ENCODE measurements at regions not wholly inside any gene's neighbourhood (a gene's known extent, or its start where the extent isn't known, plus 50 kb on each side); places are given as distances from the start of the nearest gene placed in this dataset.

DNA sequence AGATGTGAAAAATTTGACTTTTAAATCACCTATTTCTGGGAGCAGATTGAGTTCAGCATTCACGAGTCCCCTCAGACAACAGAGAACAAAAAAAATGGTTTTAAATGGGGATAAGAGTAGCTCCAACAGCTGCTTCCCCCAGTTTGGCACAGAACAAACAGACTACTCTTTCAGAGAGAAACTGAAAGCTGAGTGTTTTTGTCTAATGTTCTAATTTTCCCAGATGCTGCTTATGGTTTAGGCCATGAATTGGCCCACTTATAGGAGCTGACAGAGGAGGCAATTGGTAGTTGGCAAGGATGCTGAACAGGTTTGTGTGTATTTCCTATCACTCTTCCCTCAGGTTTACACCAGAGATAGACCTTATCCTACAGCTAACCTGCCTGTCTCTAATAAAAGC, 1637.4 kb upstream of the PRMT6 start:
- intact Hi-C loops (cut with DNase I; ENCODE audit: low total_unique reads), result no loop called here
- no peak overlapping the region for H3K4me3 ChIP-seq (ENCODE audit: low read depth, poor library complexity, severe bottlenecking)
- TF ChIP-seq, protein P1, sequence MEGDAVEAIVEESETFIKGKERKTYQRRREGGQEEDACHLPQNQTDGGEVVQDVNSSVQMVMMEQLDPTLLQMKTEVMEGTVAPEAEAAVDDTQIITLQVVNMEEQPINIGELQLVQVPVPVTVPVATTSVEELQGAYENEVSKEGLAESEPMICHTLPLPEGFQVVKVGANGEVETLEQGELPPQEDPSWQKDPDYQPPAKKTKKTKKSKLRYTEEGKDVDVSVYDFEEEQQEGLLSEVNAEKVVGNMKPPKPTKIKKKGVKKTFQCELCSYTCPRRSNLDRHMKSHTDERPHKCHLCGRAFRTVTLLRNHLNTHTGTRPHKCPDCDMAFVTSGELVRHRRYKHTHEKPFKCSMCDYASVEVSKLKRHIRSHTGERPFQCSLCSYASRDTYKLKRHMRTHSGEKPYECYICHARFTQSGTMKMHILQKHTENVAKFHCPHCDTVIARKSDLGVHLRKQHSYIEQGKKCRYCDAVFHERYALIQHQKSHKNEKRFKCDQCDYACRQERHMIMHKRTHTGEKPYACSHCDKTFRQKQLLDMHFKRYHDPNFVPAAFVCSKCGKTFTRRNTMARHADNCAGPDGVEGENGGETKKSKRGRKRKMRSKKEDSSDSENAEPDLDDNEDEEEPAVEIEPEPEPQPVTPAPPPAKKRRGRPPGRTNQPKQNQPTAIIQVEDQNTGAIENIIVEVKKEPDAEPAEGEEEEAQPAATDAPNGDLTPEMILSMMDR (IDR thresholded peaks at IDR 0.05), result no peak
- TF ChIP-seq POLR2A (IDR thresholded peaks at IDR 0.05), result no peak
- no peak for DNase-seq (ENCODE audit: low spot score in 2 of 2)
- 50 to 62% methylated on average over 1 of the region's 1 CpG for WGBS, 2 donors

DNA sequence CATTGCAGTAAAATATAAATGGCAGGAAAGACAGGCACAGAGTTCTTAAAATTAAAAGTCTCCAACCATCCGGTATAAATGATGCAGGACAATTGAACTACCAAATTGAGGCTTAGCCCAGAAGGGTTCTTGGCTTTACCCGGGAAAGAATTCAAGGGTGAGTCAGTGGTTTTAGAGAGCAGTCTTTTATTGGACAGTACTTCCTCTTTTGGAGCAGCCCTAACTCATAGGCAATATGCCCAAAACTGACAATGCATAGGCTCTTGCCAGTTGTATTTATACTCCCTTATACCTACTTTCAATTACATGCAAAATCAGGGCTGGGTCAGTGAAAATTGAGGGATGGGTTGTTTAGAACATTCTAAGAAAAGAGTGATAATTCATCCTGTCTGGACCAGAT, 1628.9 kb upstream of the PRMT6 start:
- DNase-seq (ENCODE audit: low spot score in 2 of 2), result no peak
- WGBS, 2 donors, result 33 to 39% methylated on average over 2 of the region's 2 CpGs
- TF ChIP-seq, protein P1 (IDR thresholded peaks at IDR 0.05), result no peak
- TF ChIP-seq POLR2A (IDR thresholded peaks at IDR 0.05), result no peak
- no peak overlapping the region for H3K4me3 ChIP-seq (ENCODE audit: low read depth, poor library complexity, severe bottlenecking)
- intact Hi-C loops (cut with DNase I; ENCODE audit: low total_unique reads), result no loop called here

DNA sequence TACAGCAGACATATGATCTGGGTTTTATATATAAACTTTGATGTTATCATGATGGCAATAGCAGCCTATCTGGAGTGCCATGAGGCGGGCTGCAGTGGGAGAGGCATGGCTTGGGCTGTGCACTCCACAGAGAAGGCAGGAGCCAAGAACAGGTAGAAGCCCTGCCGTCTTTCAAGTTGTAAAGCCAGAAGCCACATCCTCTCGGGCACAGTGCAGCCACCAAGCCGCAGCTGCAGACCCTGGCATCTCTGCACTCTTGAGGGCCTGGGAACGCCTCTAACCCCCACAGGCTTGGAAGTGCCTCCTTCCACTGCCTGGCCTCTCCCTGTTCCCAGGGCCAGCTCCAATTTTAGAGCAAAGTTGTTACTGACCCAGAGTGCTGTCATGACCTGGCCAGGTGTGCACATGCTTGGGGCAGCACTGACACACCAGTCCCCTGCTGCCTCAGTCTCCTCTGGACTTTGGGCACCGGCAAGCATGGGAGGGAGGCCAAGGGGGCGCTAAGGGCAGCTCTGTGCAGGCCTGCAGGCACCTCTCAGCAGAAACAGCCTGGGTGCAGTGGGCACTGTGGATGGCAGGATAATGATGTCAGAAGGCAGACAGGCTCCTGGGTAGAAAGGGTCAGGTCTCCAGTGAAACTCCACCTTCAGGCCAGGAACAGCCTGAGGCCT, 1619.8 kb upstream of the PRMT6 start:
- WGBS, 2 donors, result 64 to 85% methylated on average over 7 of the region's 7 CpGs
- DNase-seq (ENCODE audit: low spot score in 2 of 2), result no peak
- H3K4me3 ChIP-seq (ENCODE audit: low read depth, poor library complexity, severe bottlenecking), result no peak overlapping the region
- TF ChIP-seq POLR2A (IDR thresholded peaks at IDR 0.05), result no peak
- TF ChIP-seq, protein P1 (IDR thresholded peaks at IDR 0.05), result no peak
- intact Hi-C loops (cut with DNase I; ENCODE audit: low total_unique reads), result no loop called here

DNA sequence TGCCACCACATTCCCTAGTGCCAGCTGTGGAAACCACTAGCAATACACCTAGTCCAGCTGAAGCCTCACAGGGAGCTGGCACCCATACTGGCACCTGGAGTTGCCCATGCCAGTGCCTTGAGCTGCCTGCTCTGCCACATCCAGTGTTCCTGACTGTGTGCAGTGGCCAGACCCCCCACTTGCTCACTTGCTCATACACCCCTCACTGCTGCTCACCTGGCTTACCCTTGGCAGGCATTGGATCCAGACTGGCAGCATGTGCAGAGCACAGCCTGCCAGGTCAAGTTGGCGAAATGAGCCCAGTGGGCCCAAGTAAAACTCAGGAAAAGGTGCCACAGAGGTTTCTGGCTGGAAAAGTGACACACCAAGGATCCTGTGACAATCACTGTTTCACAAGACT, 1618.6 kb upstream of the PRMT6 start:
- H3K4me3 ChIP-seq (ENCODE audit: low read depth, poor library complexity, severe bottlenecking), result no peak overlapping the region
- intact Hi-C loops (cut with DNase I; ENCODE audit: low total_unique reads), result no loop called here
- 79 to 88% methylated on average over 1 of the region's 1 CpG for WGBS, 2 donors
- no peak for DNase-seq (ENCODE audit: low spot score in 2 of 2)
- TF ChIP-seq POLR2A (IDR thresholded peaks at IDR 0.05), result no peak
- TF ChIP-seq, protein P1 (IDR thresholded peaks at IDR 0.05), result no peak

DNA sequence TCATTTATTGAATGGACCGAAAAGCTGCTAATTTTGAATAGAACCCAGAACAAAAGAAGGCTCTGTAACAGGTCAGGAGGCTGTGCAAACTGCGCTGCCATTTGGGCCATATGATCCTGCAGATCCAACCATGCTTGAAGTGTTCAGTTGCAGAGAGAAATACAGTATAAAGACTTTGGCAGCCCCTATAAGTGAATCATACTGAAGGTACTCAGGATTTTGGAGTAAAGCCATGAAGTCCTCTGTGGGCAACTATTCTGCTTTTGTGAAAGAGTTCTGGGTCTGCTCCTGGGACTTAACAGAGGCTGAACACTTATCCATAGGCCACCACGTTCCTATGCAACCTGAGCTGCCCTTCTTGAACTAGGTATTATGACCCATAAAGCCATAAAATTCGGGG, 1613.6 kb upstream of the PRMT6 start:
- 62 to 71% methylated on average over 4 of the region's 4 CpGs for WGBS, 2 donors
- intact Hi-C loops (cut with DNase I; ENCODE audit: low total_unique reads), result no loop called here
- no peak for TF ChIP-seq POLR2A (IDR thresholded peaks at IDR 0.05)
- TF ChIP-seq, protein P1 (IDR thresholded peaks at IDR 0.05), result no peak

DNA sequence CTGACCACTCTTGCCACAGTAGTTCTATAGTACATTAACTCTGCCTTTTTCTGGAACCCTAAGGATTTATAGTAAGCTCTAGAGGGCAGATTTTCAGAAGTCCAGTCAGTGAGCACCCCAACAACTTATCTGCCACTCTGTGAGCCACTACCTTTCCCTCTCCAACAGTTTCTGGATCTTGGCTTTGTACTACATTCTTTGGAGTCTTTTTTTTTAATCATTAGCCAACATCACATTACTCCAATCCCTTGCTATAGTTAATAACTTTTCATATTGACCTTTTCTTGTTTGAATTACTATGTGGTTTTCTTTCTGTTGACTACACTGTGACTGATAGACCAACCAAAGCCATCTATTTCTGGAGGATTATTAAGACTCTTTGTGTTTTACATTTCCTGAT, 1596.7 kb upstream of the PRMT6 start:
- no peak for DNase-seq (ENCODE audit: low spot score in 2 of 2)
- intact Hi-C loops (cut with DNase I; ENCODE audit: low total_unique reads), result no loop called here
- no peak overlapping the region for H3K4me3 ChIP-seq (ENCODE audit: low read depth, poor library complexity, severe bottlenecking)
- TF ChIP-seq, protein P1 (IDR thresholded peaks at IDR 0.05), result no peak
- TF ChIP-seq POLR2A (IDR thresholded peaks at IDR 0.05), result no peak

More for the DNA sequence above, 1613.6 kb upstream of the PRMT6 start:
- no peak for DNase-seq (ENCODE audit: low spot score in 2 of 2)
- H3K4me3 ChIP-seq (ENCODE audit: low read depth, poor library complexity, severe bottlenecking), result no peak overlapping the region
